Stimulated activated CD4-positive, alpha-beta T cell treated with anti-CD3 and anti-CD28 coated beads, TNF-alpha, amount 100 ng/mL, for 24 hours (primary cell): ENCODE measurements at regions not wholly inside any gene's neighbourhood (a gene's known extent, or its start where the extent isn't known, plus 50 kb on each side); places are given as distances from the start of the nearest gene placed in this dataset.

Source experiments
- DNase-seq, 3 experiments: peaks; one replicate each; pipeline ENCODE4 v3.0.0-alpha.2; 2020; ENCODE audit warnings: low read depth in 3 of 3

- no peak for DNase-seq
Observed at GRCh38 chr10:62744136-62744535, 60.4 kb upstream of the ADO start.

GRCh38 chr10:62745581-62745980, 58.9 kb upstream of the ADO start:
- DNase-seq, result no peak

DNA sequence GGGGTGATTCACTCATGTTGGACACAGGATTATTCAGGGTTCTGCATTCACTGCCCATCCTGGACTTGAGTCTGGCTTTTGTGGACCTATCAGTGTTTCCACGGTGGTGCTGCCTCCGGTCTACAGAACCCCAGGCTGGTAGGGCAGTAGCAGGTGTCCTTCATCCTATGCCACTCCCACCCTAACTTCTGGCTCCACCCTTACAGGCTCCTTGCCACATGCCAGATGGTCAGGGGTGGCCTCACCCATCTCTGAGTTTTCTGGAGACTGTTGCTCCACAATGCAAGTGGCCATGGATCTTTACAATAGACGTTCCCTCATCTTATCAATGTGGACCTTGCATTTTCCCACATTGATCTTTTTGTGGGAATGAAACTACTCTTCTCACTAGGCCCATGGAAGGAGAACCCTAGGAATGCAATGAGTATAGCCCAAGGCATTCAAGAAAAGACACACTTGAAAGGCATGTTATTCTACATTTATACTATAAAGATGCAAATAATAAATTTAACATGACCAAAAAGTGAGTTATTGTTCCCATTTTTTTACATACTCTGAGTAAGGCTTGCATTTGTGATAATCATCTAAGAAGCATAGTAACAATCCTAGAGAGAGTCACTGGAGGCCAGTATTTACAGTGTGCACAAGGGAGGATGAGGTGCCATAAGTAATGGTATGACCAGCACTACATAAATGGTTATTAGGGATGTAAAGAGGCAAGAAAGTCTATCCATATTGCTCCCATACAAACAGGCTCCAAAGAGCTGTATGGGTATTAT, 57.4 kb upstream of the ADO start:
- no peak for DNase-seq

- DNase-seq, result no peak
Observed at GRCh38 chr10:62748386-62748785, 56.1 kb upstream of the ADO start.

- no peak for DNase-seq
Observed at GRCh38 chr10:62749093-62749683, 55.3 kb upstream of the ADO start.
